ENCODE measurements at regions not wholly inside any gene's neighbourhood (a gene's known extent, or its start where the extent isn't known, plus 50 kb on each side); places are given as distances from the start of the nearest gene placed in this dataset.

GRCh38 chr5:71955723-71956122, 151.6 kb upstream of the MAP1B start:
- DNase-seq (ENCODE audit: insufficient read length, low spot score) = no peak
- FAIRE-seq = no peak

GRCh38 chr5:71957292-71957898, 149.9 kb upstream of the MAP1B start:
- no peak for FAIRE-seq

More at GRCh38 chr5:71955723-71956122, 151.6 kb upstream of the MAP1B start:
- no peak for TF ChIP-seq CTCF (IDR thresholded peaks at IDR 0.05; ENCODE audit: insufficient read depth, missing control alignments)

GRCh38 chr5:71960195-71960594, 147.1 kb upstream of the MAP1B start:
- DNase-seq (ENCODE audit: insufficient read length, low spot score) (no peak), FAIRE-seq (no peak)
- TF ChIP-seq CTCF (IDR thresholded peaks at IDR 0.05; ENCODE audit: insufficient read depth, missing control alignments) = no peak

More at GRCh38 chr5:71957292-71957898, 149.9 kb upstream of the MAP1B start:
- TF ChIP-seq CTCF (IDR thresholded peaks at IDR 0.05; ENCODE audit: insufficient read depth, missing control alignments) = no peak
- no peak for DNase-seq (ENCODE audit: insufficient read length, low spot score)

- DNase-seq (ENCODE audit: insufficient read length, low spot score) (no peak), FAIRE-seq (no peak)
- TF ChIP-seq CTCF (IDR thresholded peaks at IDR 0.05; ENCODE audit: insufficient read depth, missing control alignments) = no peak
Observed at GRCh38 chr5:71961786-71962185, 145.5 kb upstream of the MAP1B start.

- DNase-seq (ENCODE audit: insufficient read length, low spot score) = no peak
- no peak for TF ChIP-seq CTCF (IDR thresholded peaks at IDR 0.05; ENCODE audit: insufficient read depth, missing control alignments)
- FAIRE-seq = no peak
Observed at GRCh38 chr5:71969460-71969859, 137.8 kb upstream of the MAP1B start.

DNA sequence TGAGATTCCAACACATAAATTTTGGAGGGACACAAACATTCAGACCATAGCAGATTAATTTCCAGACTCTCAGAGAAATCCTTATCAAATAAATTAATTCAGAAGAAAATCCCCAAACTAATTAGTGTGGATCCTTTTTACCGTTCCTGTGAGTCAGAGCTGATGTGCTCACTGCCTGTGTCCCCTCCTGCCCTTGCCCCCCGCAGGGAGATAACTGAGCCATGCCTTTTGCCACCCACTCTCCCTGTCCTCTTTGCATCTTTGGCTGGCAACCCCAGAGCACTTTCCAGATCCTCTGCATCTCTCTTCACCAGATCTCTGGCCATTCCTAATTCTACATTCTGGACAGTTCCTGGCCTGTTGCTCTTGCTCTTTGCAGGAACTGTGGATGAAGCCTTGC, 135.4 kb upstream of the MAP1B start:
- FAIRE-seq (no peak), DNase-seq (ENCODE audit: insufficient read length, low spot score) (no peak)
- TF ChIP-seq CTCF (IDR thresholded peaks at IDR 0.05; ENCODE audit: insufficient read depth, missing control alignments) = no peak

GRCh38 chr5:71972777-71973473, 134.3 kb upstream of the MAP1B start:
- TF ChIP-seq CTCF (IDR thresholded peaks at IDR 0.05; ENCODE audit: insufficient read depth, missing control alignments) = no peak
- DNase-seq (ENCODE audit: insufficient read length, low spot score) (no peak), FAIRE-seq (no peak)
